HG03175 (cell line): ENCODE measurements at regions not wholly inside any gene's neighbourhood (a gene's known extent, or its start where the extent isn't known, plus 50 kb on each side); places are given as distances from the start of the nearest gene placed in this dataset.

Experiments used
- ATAC-seq: cut with Tn5 transposase; IDR thresholded peaks from one replicate; pipeline ENCODE4 v1.9.1; 2021; ENCODE audit warnings: mild to moderate bottlenecking, moderate library complexity; ENCODE audit not compliant: unreplicated experiment

GRCh38 chr18:77651441-77651840 is 401.8 kb downstream of the GALR1 start:
- ATAC-seq: no peak

GRCh38 chr18:77653792-77654191 is 404.1 kb downstream of the GALR1 start:
- ATAC-seq: no peak

- no peak for ATAC-seq
These were observed 404.7 kb downstream of the GALR1 start for GRCh38 chr18:77654302-77654701.

GRCh38 chr18:77657651-77658298 is 408.1 kb downstream of the GALR1 start:
- ATAC-seq: no peak

GRCh38 chr18:77658299-77658662 is 408.6 kb downstream of the GALR1 start:
- no peak for ATAC-seq

- no peak for ATAC-seq
These were observed 409.3 kb downstream of the GALR1 start for GRCh38 chr18:77658751-77659448.

GRCh38 chr18:77666613-77667012 is 417.0 kb downstream of the GALR1 start:
- ATAC-seq: no peak

- no peak for ATAC-seq
These were observed 418.6 kb downstream of the GALR1 start for GRCh38 chr18:77668219-77668618.

- ATAC-seq: no peak
These were observed 419.7 kb downstream of the GALR1 start for GRCh38 chr18:77669331-77669730.

GRCh38 chr18:77671456-77672167 is 422.0 kb downstream of the GALR1 start:
- no peak for ATAC-seq

- ATAC-seq: no peak
These were observed 427.3 kb downstream of the GALR1 start for GRCh38 chr18:77676910-77677309.

- ATAC-seq: no peak
These were observed 427.9 kb downstream of the GALR1 start for GRCh38 chr18:77677536-77677935.

- no peak for ATAC-seq
These were observed 430.2 kb downstream of the GALR1 start for GRCh38 chr18:77679869-77680268.

- no peak for ATAC-seq
These were observed 450.4 kb downstream of the GALR1 start for GRCh38 chr18:77700051-77700450.

GRCh38 chr18:77701977-77702376 is 452.3 kb downstream of the GALR1 start:
- ATAC-seq: no peak

- no peak for ATAC-seq
These were observed 453.0 kb downstream of the GALR1 start for GRCh38 chr18:77702686-77703085.

- ATAC-seq: no peak
These were observed 455.7 kb downstream of the GALR1 start for GRCh38 chr18:77705301-77705700.

GRCh38 chr18:77708826-77709506 is 459.3 kb downstream of the GALR1 start:
- no peak for ATAC-seq

GRCh38 chr18:77711096-77711495 is 461.4 kb downstream of the GALR1 start:
- ATAC-seq: no peak

GRCh38 chr18:77714716-77715115 is 465.1 kb downstream of the GALR1 start:
- ATAC-seq: no peak

GRCh38 chr18:77716282-77716681 is 466.6 kb downstream of the GALR1 start:
- ATAC-seq: no peak
